A673 (cell line): ENCODE measurements at regions not wholly inside any gene's neighbourhood (a gene's known extent, or its start where the extent isn't known, plus 50 kb on each side); places are given as distances from the start of the nearest gene placed in this dataset.

Experiments used
- BruUV-seq: library from RNA; stranded (reverse); fragments of 400-500 nt; replicated peaks from 2 replicates; lab custom pipeline; 2021; lab: Mats Ljungman, UMichigan
- CTCF ChIA-PET: fragments of 300-600 bp; sonication (Branson Sonifier 250); formaldehyde crosslinking; loops from one replicate; lab custom pipeline; 2022; ENCODE audit warnings: antibody characterized with exemption; lab: Charles Lee
- POLR2A ChIA-PET: fragments of 300-600 bp; sonication (Branson Sonifier 250); formaldehyde crosslinking; loops from one replicate; lab custom pipeline; 2022; ENCODE audit warnings: antibody characterized with exemption; ENCODE audit not compliant: low non-redundant PET; lab: Charles Lee
- DNase-seq: peaks from one replicate; pipeline ENCODE4 v3.0.0-alpha.2; 2015; ENCODE audit warnings: low spot score
- H3K27ac ChIP-seq: fragments of 200-600 bp; sonication (generic); 2 replicates; pipeline ENCODE4 v1.5.1; 2016; ENCODE audit warnings: mixed run types, low read depth, mild to moderate bottlenecking, mixed read lengths, antibody characterized with exemption, low read length; ENCODE audit not compliant: poor library complexity, severe bottlenecking
- H3K27me3 ChIP-seq: fragments of 200-600 bp; sonication (generic); replicated peaks from 2 replicates; pipeline ENCODE4 v1.6.1; 2017; ENCODE audit warnings: mixed run types, low read depth, mild to moderate bottlenecking, mixed read lengths, antibody characterized with exemption, low read length; ENCODE audit not compliant: insufficient read depth, poor library complexity
- H3K36me3 ChIP-seq: fragments of 200-600 bp; sonication (generic); 2 replicates; pipeline ENCODE4 v1.6.1; 2016; ENCODE audit warnings: mixed run types, mild to moderate bottlenecking, mixed read lengths, antibody characterized with exemption, low read length; ENCODE audit not compliant: insufficient read depth, poor library complexity, severe bottlenecking
- H3K4me1 ChIP-seq: fragments of 200-600 bp; sonication (generic); 2 replicates; pipeline ENCODE4 v1.6.1; 2017; ENCODE audit warnings: mixed run types, mild to moderate bottlenecking, mixed read lengths, antibody characterized with exemption, low read length; ENCODE audit not compliant: insufficient read depth, poor library complexity, severe bottlenecking
- H3K4me3 ChIP-seq: fragments of 200-600 bp; sonication (generic); 2 replicates; pipeline ENCODE4 v1.5.1; 2016; ENCODE audit warnings: low read depth, mixed run types, mild to moderate bottlenecking, mixed read lengths, low read length; ENCODE audit not compliant: poor library complexity, severe bottlenecking
- H3K9me3 ChIP-seq: fragments of 200-600 bp; sonication (generic); 2 replicates; pipeline ENCODE4 v1.6.1; 2016; ENCODE audit warnings: mixed run types, low read depth, mild to moderate bottlenecking, mixed read lengths, antibody characterized with exemption, low read length; ENCODE audit not compliant: poor library complexity, severe bottlenecking
- CTCF ChIP-seq: fragments of 300-800, 200-600 bp; sonication (generic); conservative IDR thresholded peaks from 2 replicates; pipeline ENCODE4 v1.5.1; 2017; ENCODE audit warnings: low read depth, mild to moderate bottlenecking, antibody characterized with exemption, low read length, moderate library complexity, mixed read lengths
- EZH2 ChIP-seq: fragments of 200-600 bp; sonication (generic); IDR thresholded peaks from 2 replicates; pipeline ENCODE4 v1.6.1; 2017; ENCODE audit warnings: borderline replicate concordance, low read depth, mild to moderate bottlenecking, mixed read lengths, antibody characterized with exemption, low read length; ENCODE audit not compliant: poor library complexity, severe bottlenecking
- intact Hi-C: fragments of 100-400 bp; cut with micrococcal nuclease; formaldehyde crosslinking; loops from one replicate; pipeline ENCODE4 v1.10.0; 2022; ENCODE audit not compliant: unreplicated experiment

GRCh38 chr1:112767646-112768045 is 52.5 kb upstream of the PPM1J start:
- Histone ChIP-seq H3K4me3 (no peak overlapping the region), H3K27me3 (peaks cover 63% of the 10 kb centered on the region), H3K36me3 (no peaks in the 10 kb centered on the region), H3K9me3 (no peaks in the 10 kb centered on the region), H3K4me1 (peaks cover 3% of the 10 kb centered on the region), H3K27ac (no peak overlapping the region)
- BruUV-seq: no TSS peak
- no peak for TF ChIP-seq CTCF
- TF ChIP-seq EZH2: no peak
- intact Hi-C loops: no loop called here
- no peak for DNase-seq
- ChIA-PET POLR2A (no interaction called here), CTCF (interaction anchor here (0.7 kb wide), 1 partner anchor 721 kb away, joined by 15 read pairs; no protein-coding TSS in a partner anchor)
